Smooth muscle cell (in vitro differentiated cells): ENCODE measurements at regions not wholly inside any gene's neighbourhood (a gene's known extent, or its start where the extent isn't known, plus 50 kb on each side); places are given as distances from the start of the nearest gene placed in this dataset.

Source experiments
- DNase-seq: peaks from one replicate; lab custom pipeline; 2025; ENCODE audit not compliant: unreplicated experiment; lab: John Stamatoyannopoulos, UW
- H2AFZ ChIP-seq: fragments of 200-600 bp; sonication (generic); 2 replicates; pipeline ENCODE4 v1.6.0; 2016; ENCODE audit warnings: antibody characterized with exemption, low read depth, mild to moderate bottlenecking
- H3F3A ChIP-seq: fragments of 200-600 bp; sonication (generic); 2 replicates; pipeline ENCODE4 v1.6.0; 2017; ENCODE audit warnings: antibody characterized with exemption, low read depth
- H3K27ac ChIP-seq: fragments of 200-600 bp; sonication (generic); 2 replicates; pipeline ENCODE4 v1.5.1; 2016; ENCODE audit warnings: low read depth, mild to moderate bottlenecking
- H3K27me3 ChIP-seq: fragments of 200-600 bp; sonication (generic); 2 replicates; pipeline ENCODE4 v1.6.1; 2016; ENCODE audit warnings: low read depth, mild to moderate bottlenecking
- H3K36me3 ChIP-seq: fragments of 200-600 bp; sonication (generic); 2 replicates; pipeline ENCODE4 v1.5.1; 2016; ENCODE audit warnings: low read depth
- H3K4me1 ChIP-seq: fragments of 200-600 bp; sonication (generic); 2 replicates; pipeline ENCODE4 v1.5.1; 2016; ENCODE audit warnings: low read depth
- H3K4me2 ChIP-seq: fragments of 200-600 bp; sonication (generic); 2 replicates; pipeline ENCODE4 v1.6.0; 2016; ENCODE audit warnings: mild to moderate bottlenecking
- H3K4me3 ChIP-seq: fragments of 200-600 bp; sonication (generic); 2 replicates; pipeline ENCODE4 v1.5.1; 2016; ENCODE audit warnings: mild to moderate bottlenecking
- H3K79me2 ChIP-seq: fragments of 200-600 bp; sonication (generic); 2 replicates; pipeline ENCODE4 v1.6.0; 2016; ENCODE audit warnings: low read depth, mild to moderate bottlenecking
- H3K9ac ChIP-seq: fragments of 200-600 bp; sonication (generic); 2 replicates; pipeline ENCODE4 v1.6.0; 2016; ENCODE audit warnings: low read depth
- H3K9me3 ChIP-seq: fragments of 200-600 bp; sonication (generic); replicated peaks from 2 replicates; pipeline ENCODE4 v1.5.1; 2016; ENCODE audit warnings: low read depth
- H4K20me1 ChIP-seq: fragments of 200-600 bp; sonication (generic); 2 replicates; pipeline ENCODE4 v1.6.0; 2016; ENCODE audit warnings: low read depth
- WGBS: methylation state at CpG from one replicate; pipeline ENCODE4 v1.1.7; 2016; ENCODE audit warnings: low lambda C conversion rate; 5-methylcytosine and 5-hydroxymethylcytosine counted together
- TF ChIP-seq, protein P1 (sequence below): fragments of 200-600 bp; sonication (generic); IDR thresholded peaks from 2 replicates; pipeline ENCODE4 v1.5.1; 2017; ENCODE audit warnings: borderline replicate concordance, mild to moderate bottlenecking, antibody characterized with exemption; ENCODE audit not compliant: insufficient read depth, poor library complexity, severe bottlenecking

DNA sequence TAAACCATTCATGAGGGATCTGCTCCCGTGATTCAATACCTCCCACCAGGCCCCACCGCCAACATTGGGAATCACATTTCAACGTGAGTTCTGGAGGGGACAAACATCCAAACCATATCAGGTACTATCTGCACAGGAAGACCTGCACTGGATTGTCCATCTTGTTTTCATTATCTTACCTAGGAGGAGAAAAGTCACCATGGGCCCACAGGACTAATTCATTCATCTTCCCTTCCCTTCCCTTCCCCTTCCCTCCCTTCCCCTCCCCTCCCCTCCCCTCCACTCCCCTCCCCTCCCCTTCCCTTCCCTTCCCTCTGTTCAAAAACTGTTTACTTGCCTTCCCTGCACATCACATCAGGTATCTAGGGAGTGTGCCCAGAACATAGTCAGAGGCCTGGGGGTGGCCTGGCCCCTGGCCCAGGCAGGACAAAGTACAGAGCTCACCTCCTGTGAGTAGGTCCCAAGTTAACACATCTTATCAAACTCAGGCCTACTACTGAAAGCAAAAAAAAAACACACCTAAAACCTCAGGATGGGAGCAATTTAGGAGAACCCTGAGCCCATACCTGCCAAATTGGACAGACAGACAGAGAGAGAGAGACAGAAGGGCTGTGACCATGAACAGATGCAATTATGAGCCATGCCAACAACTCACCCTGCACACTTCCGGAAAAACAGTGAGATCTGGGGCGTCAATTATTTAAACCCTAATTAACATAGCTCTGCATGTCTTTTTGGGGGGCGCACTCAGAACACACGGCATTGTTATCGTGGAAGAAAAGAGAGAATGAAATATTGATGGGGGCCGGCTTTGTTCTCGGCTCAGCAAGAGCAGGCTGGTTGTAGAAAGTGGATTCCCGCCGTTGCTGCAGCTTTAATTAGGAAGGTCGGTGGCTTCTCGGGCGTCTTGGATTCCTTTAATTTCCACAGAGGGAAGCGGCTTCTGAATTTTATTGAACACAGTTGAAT, 151.2 kb downstream of the IRX5 start:
- DNase-seq: no peak
- no peaks in the 10 kb centered on the region for H3K9me3 ChIP-seq
- 92% methylated on average over 16 of the region's 16 CpGs for WGBS
- H3K36me3 ChIP-seq: no peaks in the 10 kb centered on the region
- H3K4me1 ChIP-seq: no peaks in the 10 kb centered on the region
- H3K79me2 ChIP-seq: no peaks in the 10 kb centered on the region
- H4K20me1 ChIP-seq: no peaks in the 10 kb centered on the region
- no peak overlapping the region for H3K4me2 ChIP-seq
- TF ChIP-seq, protein P1, sequence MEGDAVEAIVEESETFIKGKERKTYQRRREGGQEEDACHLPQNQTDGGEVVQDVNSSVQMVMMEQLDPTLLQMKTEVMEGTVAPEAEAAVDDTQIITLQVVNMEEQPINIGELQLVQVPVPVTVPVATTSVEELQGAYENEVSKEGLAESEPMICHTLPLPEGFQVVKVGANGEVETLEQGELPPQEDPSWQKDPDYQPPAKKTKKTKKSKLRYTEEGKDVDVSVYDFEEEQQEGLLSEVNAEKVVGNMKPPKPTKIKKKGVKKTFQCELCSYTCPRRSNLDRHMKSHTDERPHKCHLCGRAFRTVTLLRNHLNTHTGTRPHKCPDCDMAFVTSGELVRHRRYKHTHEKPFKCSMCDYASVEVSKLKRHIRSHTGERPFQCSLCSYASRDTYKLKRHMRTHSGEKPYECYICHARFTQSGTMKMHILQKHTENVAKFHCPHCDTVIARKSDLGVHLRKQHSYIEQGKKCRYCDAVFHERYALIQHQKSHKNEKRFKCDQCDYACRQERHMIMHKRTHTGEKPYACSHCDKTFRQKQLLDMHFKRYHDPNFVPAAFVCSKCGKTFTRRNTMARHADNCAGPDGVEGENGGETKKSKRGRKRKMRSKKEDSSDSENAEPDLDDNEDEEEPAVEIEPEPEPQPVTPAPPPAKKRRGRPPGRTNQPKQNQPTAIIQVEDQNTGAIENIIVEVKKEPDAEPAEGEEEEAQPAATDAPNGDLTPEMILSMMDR: no peak
- no peak overlapping the region for H3K9ac ChIP-seq
- no peak overlapping the region for H3K4me3 ChIP-seq
- no peaks in the 10 kb centered on the region for H3F3A ChIP-seq
- H3K27ac ChIP-seq: no peak overlapping the region
- H3K27me3 ChIP-seq: no peaks in the 10 kb centered on the region
- H2AFZ ChIP-seq: no peak overlapping the region

DNA sequence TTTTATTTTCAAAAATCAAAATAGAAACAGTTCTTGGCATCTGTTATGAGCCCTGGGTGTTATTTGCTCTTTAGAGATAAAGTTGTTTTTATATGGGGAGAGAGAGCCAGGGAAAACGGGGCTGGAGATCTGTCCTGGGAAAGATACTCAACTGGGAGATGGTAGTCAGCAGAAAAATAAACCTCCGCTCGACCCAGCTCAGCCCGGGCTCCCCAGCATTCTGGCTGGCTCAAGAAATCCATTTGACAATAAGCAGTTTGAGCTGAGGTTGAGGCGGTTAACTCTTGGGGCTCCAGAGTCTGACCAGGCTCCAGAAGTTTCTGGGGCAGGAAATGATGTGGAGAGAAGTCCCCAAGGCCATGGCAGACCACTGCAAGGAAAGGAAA, 151.9 kb downstream of the IRX5 start:
- no peak overlapping the region for H3K4me3 ChIP-seq
- no peak overlapping the region for H2AFZ ChIP-seq
- no peak for DNase-seq
- TF ChIP-seq, protein P1: no peak
- no peaks in the 10 kb centered on the region for H3K27me3 ChIP-seq
- no peaks in the 10 kb centered on the region for H3F3A ChIP-seq
- no peaks in the 10 kb centered on the region for H4K20me1 ChIP-seq
- H3K9ac ChIP-seq: no peak overlapping the region
- H3K4me2 ChIP-seq: no peak overlapping the region
- H3K27ac ChIP-seq: no peak overlapping the region
- WGBS: 61% methylated on average over 5 of the region's 5 CpGs
- no peaks in the 10 kb centered on the region for H3K36me3 ChIP-seq
- H3K9me3 ChIP-seq: no peaks in the 10 kb centered on the region
- H3K4me1 ChIP-seq: no peaks in the 10 kb centered on the region
- H3K79me2 ChIP-seq: no peaks in the 10 kb centered on the region

DNA sequence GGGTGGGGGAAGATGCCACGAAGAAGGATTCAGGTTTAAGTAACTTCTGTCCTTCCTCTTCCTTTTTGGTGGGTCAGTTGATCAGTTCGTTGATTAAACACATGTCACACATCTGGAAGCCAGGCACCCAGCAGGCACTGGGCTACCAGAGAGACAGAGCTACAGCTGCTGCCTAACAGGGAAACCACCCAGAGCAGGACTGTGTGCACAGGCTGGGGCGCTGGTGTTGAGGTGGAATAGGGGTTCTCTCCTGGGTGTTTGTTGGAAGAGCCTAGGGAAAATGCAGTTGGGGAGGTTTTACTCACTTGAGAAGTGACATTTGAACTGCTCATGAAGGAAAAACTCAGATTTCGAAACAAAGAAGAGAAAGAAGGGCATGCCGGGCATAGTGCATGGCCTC, 152.4 kb downstream of the IRX5 start:
- H3K4me1 ChIP-seq: no peaks in the 10 kb centered on the region
- no peak overlapping the region for H3K4me2 ChIP-seq
- 88% methylated on average over 5 of the region's 5 CpGs for WGBS
- no peaks in the 10 kb centered on the region for H4K20me1 ChIP-seq
- no peaks in the 10 kb centered on the region for H3F3A ChIP-seq
- H3K79me2 ChIP-seq: no peaks in the 10 kb centered on the region
- TF ChIP-seq, protein P1: no peak
- no peak overlapping the region for H3K9ac ChIP-seq
- no peaks in the 10 kb centered on the region for H3K27me3 ChIP-seq
- no peaks in the 10 kb centered on the region for H3K9me3 ChIP-seq
- no peak for DNase-seq
- no peak overlapping the region for H3K27ac ChIP-seq
- H3K36me3 ChIP-seq: no peaks in the 10 kb centered on the region
- H3K4me3 ChIP-seq: no peak overlapping the region
- no peak overlapping the region for H2AFZ ChIP-seq

DNA sequence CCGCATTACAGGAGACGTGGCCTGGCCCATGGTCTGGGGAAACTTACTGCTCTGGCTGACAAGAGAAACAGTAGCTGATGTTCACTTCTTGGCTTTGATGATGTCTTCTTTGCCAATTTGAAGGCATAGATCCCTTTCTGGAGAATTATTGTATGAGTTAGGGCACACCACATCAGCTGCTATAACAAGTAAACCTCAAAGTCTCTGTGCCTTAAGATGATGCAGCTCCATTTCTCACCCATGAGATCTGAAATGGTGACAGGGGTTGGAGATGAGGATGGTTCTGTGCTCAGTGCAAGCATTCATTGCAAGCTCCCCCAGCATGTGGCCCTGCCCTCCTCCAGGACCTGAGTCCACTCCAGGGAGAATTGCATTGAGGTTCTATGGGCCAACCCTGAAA, 157.4 kb downstream of the IRX5 start:
- WGBS: 89% methylated on average over 2 of the region's 2 CpGs
- Histone ChIP-seq H3K4me3 (no peak overlapping the region), H3K9ac (no peak overlapping the region), H3K4me1 (no peaks in the 10 kb centered on the region), H3K4me2 (no peak overlapping the region), H4K20me1 (no peaks in the 10 kb centered on the region), H2AFZ (no peak overlapping the region), H3K9me3 (no peaks in the 10 kb centered on the region), H3K27ac (no peak overlapping the region), H3K27me3 (peaks cover 6% of the 10 kb centered on the region), H3K79me2 (no peaks in the 10 kb centered on the region), H3F3A (no peaks in the 10 kb centered on the region), H3K36me3 (no peaks in the 10 kb centered on the region)
- DNase-seq: no peak
- TF ChIP-seq, protein P1: no peak
